Loucy (cell line): ENCODE measurements at regions not wholly inside any gene's neighbourhood (a gene's known extent, or its start where the extent isn't known, plus 50 kb on each side); places are given as distances from the start of the nearest gene placed in this dataset.

ENCODE experiments used
- H2AFZ ChIP-seq: fragments of 200-600 bp; sonication (generic); 2 replicates; pipeline ENCODE4 v1.6.0; 2016; ENCODE audit warnings: antibody characterized with exemption, mild to moderate bottlenecking, low read length, moderate library complexity
- H3F3A ChIP-seq: fragments of 200-600 bp; 2 replicates; pipeline ENCODE4 v1.6.0; 2016; ENCODE audit warnings: antibody characterized with exemption, low read depth, mild to moderate bottlenecking
- H3K27me3 ChIP-seq: fragments of 200-600 bp; sonication (generic); 2 replicates; pipeline ENCODE4 v1.6.1; 2014; ENCODE audit warnings: low read length, mild to moderate bottlenecking; ENCODE audit not compliant: insufficient read depth, poor library complexity, severe bottlenecking
- H3K36me3 ChIP-seq: fragments of 200-600 bp; sonication (generic); 2 replicates; pipeline ENCODE4 v1.6.1; 2016; ENCODE audit warnings: low read length; ENCODE audit not compliant: insufficient read depth
- H3K4me1 ChIP-seq: fragments of 200-600 bp; sonication (generic); 2 replicates; pipeline ENCODE4 v1.5.1; 2014; ENCODE audit warnings: low read length, mild to moderate bottlenecking; ENCODE audit not compliant: insufficient read depth, poor library complexity, severe bottlenecking
- H3K4me2 ChIP-seq: fragments of 200-600 bp; sonication (generic); 2 replicates; pipeline ENCODE4 v1.6.0; 2014; ENCODE audit warnings: antibody characterized with exemption, low read length, low read depth, mild to moderate bottlenecking; ENCODE audit not compliant: poor library complexity, severe bottlenecking
- H3K4me3 ChIP-seq: fragments of 200-600 bp; sonication (generic); 2 replicates; pipeline ENCODE4 v1.5.1; 2014; ENCODE audit warnings: low read length, mild to moderate bottlenecking, mixed read lengths; ENCODE audit not compliant: poor library complexity, severe bottlenecking
- H3K79me2 ChIP-seq: fragments of 200-600 bp; sonication (generic); 2 replicates; pipeline ENCODE4 v1.6.1; 2014; ENCODE audit warnings: low read length; ENCODE audit not compliant: insufficient read depth
- H3K9ac ChIP-seq: fragments of 200-600 bp; sonication (generic); 2 replicates; pipeline ENCODE4 v1.6.0; 2014; ENCODE audit warnings: mild to moderate bottlenecking, low read depth, low read length, moderate library complexity; ENCODE audit not compliant: poor library complexity, severe bottlenecking
- H3K9me2 ChIP-seq: fragments of 200-600 bp; sonication (generic); replicated peaks from 2 replicates; pipeline ENCODE4 v1.6.1; 2016; ENCODE audit warnings: low read depth, low read length, mixed read lengths
- H3K9me3 ChIP-seq: fragments of 200-600 bp; sonication (generic); 2 replicates; pipeline ENCODE4 v1.6.1; 2014; ENCODE audit warnings: mild to moderate bottlenecking, antibody characterized with exemption, low read length, low read depth; ENCODE audit not compliant: insufficient read depth
- H4K20me1 ChIP-seq: fragments of 200-600 bp; sonication (generic); 2 replicates; pipeline ENCODE4 v1.6.0; 2014; ENCODE audit warnings: antibody characterized with exemption, low read length, mild to moderate bottlenecking; ENCODE audit not compliant: insufficient read depth, poor library complexity, severe bottlenecking
- CTCF ChIP-seq: fragments of 200-600 bp; sonication (generic); conservative IDR thresholded peaks from 2 replicates; pipeline ENCODE4 v1.5.1; 2014; ENCODE audit warnings: mild to moderate bottlenecking, antibody characterized with exemption, low read length
- EZH2phosphoT487 ChIP-seq: fragments of 200-600 bp; IDR thresholded peaks from 2 replicates; pipeline ENCODE4 v1.6.1; 2018; ENCODE audit warnings: antibody characterized with exemption, mild to moderate bottlenecking, moderate library complexity, borderline replicate concordance

GRCh38 chr4:54372951-54373350, 143.9 kb downstream of the PDGFRA start:
- H3K9me3 ChIP-seq, result no peaks in the 10 kb centered on the region
- no peak overlapping the region for H2AFZ ChIP-seq
- H3K4me2 ChIP-seq, result no peak overlapping the region
- no peak overlapping the region for H3K4me3 ChIP-seq
- no peaks in the 10 kb centered on the region for H3K9me2 ChIP-seq
- H3K36me3 ChIP-seq, result no peaks in the 10 kb centered on the region
- H3F3A ChIP-seq, result no peaks in the 10 kb centered on the region
- TF ChIP-seq EZH2phosphoT487, result no peak
- no peak for TF ChIP-seq CTCF
- no peaks in the 10 kb centered on the region for H3K27me3 ChIP-seq
- H3K4me1 ChIP-seq, result no peaks in the 10 kb centered on the region
- no peaks in the 10 kb centered on the region for H4K20me1 ChIP-seq
- H3K9ac ChIP-seq, result no peak overlapping the region
- no peaks in the 10 kb centered on the region for H3K79me2 ChIP-seq

- H3F3A ChIP-seq, result no peaks in the 10 kb centered on the region
- H3K27me3 ChIP-seq, result no peaks in the 10 kb centered on the region
- H3K4me3 ChIP-seq, result no peak overlapping the region
- H3K4me2 ChIP-seq, result no peak overlapping the region
- TF ChIP-seq EZH2phosphoT487, result no peak
- TF ChIP-seq CTCF, result no peak
- H4K20me1 ChIP-seq, result no peaks in the 10 kb centered on the region
- no peaks in the 10 kb centered on the region for H3K79me2 ChIP-seq
- H3K36me3 ChIP-seq, result no peaks in the 10 kb centered on the region
- H3K9me3 ChIP-seq, result no peaks in the 10 kb centered on the region
- H2AFZ ChIP-seq, result no peak overlapping the region
- H3K9me2 ChIP-seq, result no peaks in the 10 kb centered on the region
- no peaks in the 10 kb centered on the region for H3K4me1 ChIP-seq
- no peak overlapping the region for H3K9ac ChIP-seq
These were observed 144.7 kb downstream of the PDGFRA start for GRCh38 chr4:54373718-54374210.

GRCh38 chr4:54378461-54378860, 149.4 kb downstream of the PDGFRA start:
- no peaks in the 10 kb centered on the region for H3K9me3 ChIP-seq
- no peak overlapping the region for H2AFZ ChIP-seq
- no peaks in the 10 kb centered on the region for H3K79me2 ChIP-seq
- no peak overlapping the region for H3K4me3 ChIP-seq
- H3K4me2 ChIP-seq, result no peak overlapping the region
- no peaks in the 10 kb centered on the region for H4K20me1 ChIP-seq
- H3K9me2 ChIP-seq, result no peaks in the 10 kb centered on the region
- no peak overlapping the region for H3K9ac ChIP-seq
- H3F3A ChIP-seq, result no peaks in the 10 kb centered on the region
- H3K4me1 ChIP-seq, result no peaks in the 10 kb centered on the region
- H3K36me3 ChIP-seq, result no peaks in the 10 kb centered on the region
- no peak for TF ChIP-seq EZH2phosphoT487
- no peak for TF ChIP-seq CTCF
- H3K27me3 ChIP-seq, result no peaks in the 10 kb centered on the region
